Nephron (organoid): ENCODE measurements at regions not wholly inside any gene's neighbourhood (a gene's known extent, or its start where the extent isn't known, plus 50 kb on each side); places are given as distances from the start of the nearest gene placed in this dataset.

Experiments used
- H3K27ac Mint-ChIP-seq, 3 experiments: 2 replicates each; pipeline ENCODE4 v1.8.0; 2020; ENCODE audit warnings: mixed read lengths in 3 of 3, mild to moderate bottlenecking in 2 of 3, moderate library complexity in 1 of 3
- H3K27me3 Mint-ChIP-seq: 2 replicates; pipeline ENCODE4 v1.8.0; 2021; ENCODE audit warnings: low read depth, mild to moderate bottlenecking, moderate library complexity, mixed read lengths
- H3K36me3 Mint-ChIP-seq: 2 replicates; pipeline ENCODE4 v1.8.0; 2020; ENCODE audit warnings: low read depth, mixed read lengths
- H3K4me1 Mint-ChIP-seq: 2 replicates; pipeline ENCODE4 v1.8.0; 2020; ENCODE audit warnings: mixed read lengths
- H3K4me3 Mint-ChIP-seq, 3 experiments: 2 replicates each; pipeline ENCODE4 v1.8.0; 2020; ENCODE audit warnings: mild to moderate bottlenecking in 3 of 3, mixed read lengths in 3 of 3, moderate library complexity in 2 of 3
- H3K9me3 Mint-ChIP-seq: 2 replicates; pipeline ENCODE4 v1.8.0; 2020; ENCODE audit warnings: mixed read lengths
- CTCF ChIP-seq, 3 experiments: fragments of 200-600 bp; sonication (generic); IDR thresholded peaks; one replicate each; pipeline ENCODE4 v1.5.0; 2021; ENCODE audit warnings: antibody characterized with exemption in 3 of 3; ENCODE audit not compliant: unreplicated experiment in 3 of 3

- Mint-ChIP-seq H3K4me3 (no peak overlapping the region), H3K27ac (peak overlapping the region in 1 of 3 experiments; percentile 2), H3K4me1 (no peaks in the 10 kb centered on the region), H3K27me3 (no peaks in the 10 kb centered on the region), H3K36me3 (no peaks in the 10 kb centered on the region), H3K9me3 (no peaks in the 10 kb centered on the region)
- TF ChIP-seq CTCF (IDR thresholded peaks at IDR 0.05; ENCODE audit: unreplicated experiment in 3 of 3), result no peak
Measured at GRCh38 chr15:97189162-97189780, 771.2 kb upstream of the ARRDC4 start.

GRCh38 chr15:97194750-97195149 is 765.8 kb upstream of the ARRDC4 start:
- no peak overlapping the region for H3K27ac Mint-ChIP-seq
- no peaks in the 10 kb centered on the region for H3K27me3 Mint-ChIP-seq
- no peaks in the 10 kb centered on the region for H3K36me3 Mint-ChIP-seq
- no peaks in the 10 kb centered on the region for H3K4me1 Mint-ChIP-seq
- H3K4me3 Mint-ChIP-seq, result no peak overlapping the region
- peaks cover 3% of the 10 kb centered on the region for H3K9me3 Mint-ChIP-seq
- TF ChIP-seq CTCF (IDR thresholded peaks at IDR 0.05; ENCODE audit: unreplicated experiment in 3 of 3), result no peak

- peak overlapping the region in 1 of 3 experiments; percentile 62 for H3K27ac Mint-ChIP-seq
- no peaks in the 10 kb centered on the region for H3K36me3 Mint-ChIP-seq
- H3K27me3 Mint-ChIP-seq, result no peaks in the 10 kb centered on the region
- no peaks in the 10 kb centered on the region for H3K4me1 Mint-ChIP-seq
- no peak overlapping the region for H3K4me3 Mint-ChIP-seq
- H3K9me3 Mint-ChIP-seq, result peaks cover 3% of the 10 kb centered on the region
- TF ChIP-seq CTCF (IDR thresholded peaks at IDR 0.05; ENCODE audit: unreplicated experiment in 3 of 3), result no peak
Measured at GRCh38 chr15:97196048-97197014, 764.2 kb upstream of the ARRDC4 start.

GRCh38 chr15:97199393-97200051 is 761.0 kb upstream of the ARRDC4 start:
- Mint-ChIP-seq H3K27ac (no peak overlapping the region), H3K4me1 (no peaks in the 10 kb centered on the region), H3K36me3 (no peaks in the 10 kb centered on the region), H3K9me3 (peaks cover 13% of the 10 kb centered on the region), H3K4me3 (no peak overlapping the region), H3K27me3 (no peaks in the 10 kb centered on the region)
- no peak for TF ChIP-seq CTCF (IDR thresholded peaks at IDR 0.05; ENCODE audit: unreplicated experiment in 3 of 3)

GRCh38 chr15:97200161-97200560 is 760.3 kb upstream of the ARRDC4 start:
- no peaks in the 10 kb centered on the region for H3K36me3 Mint-ChIP-seq
- no peaks in the 10 kb centered on the region for H3K4me1 Mint-ChIP-seq
- no peak overlapping the region for H3K27ac Mint-ChIP-seq
- no peak for TF ChIP-seq CTCF (IDR thresholded peaks at IDR 0.05; ENCODE audit: unreplicated experiment in 3 of 3)
- H3K4me3 Mint-ChIP-seq, result no peak overlapping the region
- no peaks in the 10 kb centered on the region for H3K27me3 Mint-ChIP-seq
- peaks cover 13% of the 10 kb centered on the region for H3K9me3 Mint-ChIP-seq
